GM23338 (cell line): ENCODE measurements at regions not wholly inside any gene's neighbourhood (a gene's known extent, or its start where the extent isn't known, plus 50 kb on each side); places are given as distances from the start of the nearest gene placed in this dataset.

ENCODE experiments used
- ATAC-seq: fragments of 200-7000 bp; cut with Tn5 transposase; 3 replicates; pipeline ENCODE4 v1.9.1; 2020
- DNase-seq: peaks from one replicate; pipeline ENCODE4 v3.0.0-alpha.2; 2015; ENCODE audit warnings: low spot score
- H2AFZ ChIP-seq: fragments of 200-600 bp; sonication (generic); 2 replicates; pipeline ENCODE4 v1.8.0; 2016; ENCODE audit warnings: antibody characterized with exemption, mild to moderate bottlenecking, moderate library complexity
- H3F3A ChIP-seq: fragments of 200-600 bp; sonication (generic); replicated peaks from 2 replicates; pipeline ENCODE4 v1.8.0; 2017; ENCODE audit warnings: antibody characterized with exemption, mixed run types, low read depth
- H3K27ac ChIP-seq: fragments of 200-600 bp; sonication (generic); 2 replicates; pipeline ENCODE4 v1.6.1; 2016; ENCODE audit warnings: low read depth
- H3K27me3 ChIP-seq: fragments of 200-600 bp; sonication (generic); 2 replicates; pipeline ENCODE4 v1.8.0; 2016; ENCODE audit warnings: mild to moderate bottlenecking, mixed run types, moderate library complexity; ENCODE audit not compliant: insufficient read depth
- H3K36me3 ChIP-seq: fragments of 200-600 bp; sonication (generic); 2 replicates; pipeline ENCODE4 v1.8.0; 2016; ENCODE audit warnings: mild to moderate bottlenecking; ENCODE audit not compliant: insufficient read depth
- H3K4me1 ChIP-seq: fragments of 200-600 bp; sonication (generic); 2 replicates; pipeline ENCODE4 v1.8.0; 2016; ENCODE audit warnings: mild to moderate bottlenecking, moderate library complexity; ENCODE audit not compliant: insufficient read depth
- H3K4me2 ChIP-seq: fragments of 200-600 bp; sonication (generic); 2 replicates; pipeline ENCODE4 v1.7.1; 2017; ENCODE audit warnings: mixed run types
- H3K4me3 ChIP-seq: fragments of 200-600 bp; sonication (generic); 2 replicates; pipeline ENCODE4 v1.6.1; 2016; ENCODE audit warnings: mixed run types
- H3K79me2 ChIP-seq: fragments of 200-600 bp; sonication (generic); replicated peaks from 2 replicates; pipeline ENCODE4 v1.8.0; 2017; ENCODE audit warnings: mild to moderate bottlenecking; ENCODE audit not compliant: insufficient read depth
- H3K9me2 ChIP-seq: fragments of 200-600 bp; sonication (generic); 2 replicates; pipeline ENCODE4 v1.8.0; 2017; ENCODE audit not compliant: insufficient read depth
- H4K20me1 ChIP-seq: fragments of 200-600 bp; sonication (generic); replicated peaks from 2 replicates; pipeline ENCODE4 v1.8.0; 2017; ENCODE audit warnings: mild to moderate bottlenecking; ENCODE audit not compliant: insufficient read depth
- H3K27ac Mint-ChIP-seq: 2 replicates; pipeline ENCODE4 v1.8.0; 2020; ENCODE audit warnings: inconsistent platforms, mild to moderate bottlenecking, moderate library complexity, mixed read lengths
- H3K27me3 Mint-ChIP-seq: 3 replicates; pipeline ENCODE4 v1.8.0; 2022; ENCODE audit warnings: low read depth, mild to moderate bottlenecking, moderate library complexity, mixed read lengths, inconsistent platforms; ENCODE audit not compliant: insufficient read depth, poor library complexity
- H3K36me3 Mint-ChIP-seq: 3 replicates; pipeline ENCODE4 v1.8.0; 2021; ENCODE audit warnings: low read depth, mild to moderate bottlenecking, inconsistent platforms, moderate library complexity, mixed read lengths
- H3K4me1 Mint-ChIP-seq: 3 replicates; pipeline ENCODE4 v1.8.0; 2020; ENCODE audit warnings: mild to moderate bottlenecking, inconsistent platforms, mixed read lengths
- H3K4me3 Mint-ChIP-seq: 3 replicates; pipeline ENCODE4 v1.8.0; 2021; ENCODE audit warnings: moderate library complexity, mild to moderate bottlenecking, inconsistent platforms, mixed read lengths
- H3K9me3 Mint-ChIP-seq: 3 replicates; pipeline ENCODE4 v1.8.0; 2020; ENCODE audit warnings: moderate library complexity, mild to moderate bottlenecking, inconsistent platforms, mixed read lengths
- ZNF114 ChIP-seq: fragments of 250-450 bp; sonication (Bioruptor Pico); IDR thresholded peaks from 2 replicates; pipeline ENCODE4 v1.5.0; 2020; ENCODE audit warnings: mild to moderate bottlenecking, moderate library complexity
- TF ChIP-seq, protein P1 (sequence below): IDR thresholded peaks from one replicate; pipeline ENCODE4 v1.6.1; 2018; ENCODE audit warnings: antibody characterized with exemption; ENCODE audit not compliant: unreplicated experiment
- TF ChIP-seq, protein P2 (sequence below): fragments of 250-450 bp; sonication (Bioruptor Pico); IDR thresholded peaks from 2 replicates; pipeline ENCODE4 v1.5.0; 2020; ENCODE audit warnings: mild to moderate bottlenecking, moderate library complexity
- TF ChIP-seq, protein P3 (sequence below): IDR thresholded peaks from 2 replicates; pipeline ENCODE4 v1.6.1; 2016; ENCODE audit warnings: antibody characterized with exemption
- TF ChIP-seq, protein P4 (sequence below), 2 experiments: fragments of 200-600 bp in 1 of 2; sonication (generic) in 1 of 2; conservative IDR thresholded peaks; 2 replicates each; pipeline versions ENCODE4 v1.5.1 to v1.6.1; 2016 to 2017; ENCODE audit warnings: antibody characterized with exemption in 2 of 2, low read depth in 2 of 2, mild to moderate bottlenecking in 2 of 2, moderate library complexity in 1 of 2

DNA sequence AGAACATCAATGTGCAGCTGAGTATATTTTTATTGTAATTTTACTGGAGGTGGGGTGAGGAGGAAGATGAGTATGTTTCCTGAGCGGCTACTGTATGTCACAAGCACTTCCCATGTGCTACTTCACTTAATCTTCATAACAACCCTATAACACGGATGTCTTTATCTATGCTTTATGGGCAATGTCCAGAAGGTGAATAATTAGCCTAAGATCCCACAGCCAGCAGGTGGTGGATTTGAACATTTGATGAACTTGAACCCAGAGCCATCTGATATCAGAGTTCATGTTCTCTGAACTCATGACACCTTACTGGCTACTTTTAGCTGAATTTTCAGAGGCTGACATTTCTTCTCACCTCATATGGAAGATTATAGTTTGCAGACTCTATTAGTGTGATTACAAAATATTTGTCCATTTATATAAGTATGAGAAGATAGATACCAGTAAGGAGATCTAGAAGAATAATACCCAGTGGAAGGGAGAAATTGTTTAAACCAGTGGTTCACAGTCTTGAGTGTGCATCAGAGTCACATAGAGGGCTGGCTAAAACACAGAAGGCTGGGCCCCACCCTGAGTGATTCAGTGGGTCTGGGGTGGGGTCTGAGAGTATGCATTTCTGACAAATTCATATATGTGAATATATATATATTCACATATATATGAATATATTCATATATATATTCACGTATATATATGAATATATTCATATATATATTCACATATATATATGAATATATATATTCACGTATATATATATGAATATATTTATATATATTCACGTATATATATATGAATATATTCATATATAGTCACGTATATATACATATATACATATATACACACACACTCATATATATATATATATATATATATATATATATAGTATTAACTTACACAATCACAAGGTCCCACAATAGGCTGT lies 164.4 kb upstream of the NR3C1 start (continued):
- TF ChIP-seq, protein P1, sequence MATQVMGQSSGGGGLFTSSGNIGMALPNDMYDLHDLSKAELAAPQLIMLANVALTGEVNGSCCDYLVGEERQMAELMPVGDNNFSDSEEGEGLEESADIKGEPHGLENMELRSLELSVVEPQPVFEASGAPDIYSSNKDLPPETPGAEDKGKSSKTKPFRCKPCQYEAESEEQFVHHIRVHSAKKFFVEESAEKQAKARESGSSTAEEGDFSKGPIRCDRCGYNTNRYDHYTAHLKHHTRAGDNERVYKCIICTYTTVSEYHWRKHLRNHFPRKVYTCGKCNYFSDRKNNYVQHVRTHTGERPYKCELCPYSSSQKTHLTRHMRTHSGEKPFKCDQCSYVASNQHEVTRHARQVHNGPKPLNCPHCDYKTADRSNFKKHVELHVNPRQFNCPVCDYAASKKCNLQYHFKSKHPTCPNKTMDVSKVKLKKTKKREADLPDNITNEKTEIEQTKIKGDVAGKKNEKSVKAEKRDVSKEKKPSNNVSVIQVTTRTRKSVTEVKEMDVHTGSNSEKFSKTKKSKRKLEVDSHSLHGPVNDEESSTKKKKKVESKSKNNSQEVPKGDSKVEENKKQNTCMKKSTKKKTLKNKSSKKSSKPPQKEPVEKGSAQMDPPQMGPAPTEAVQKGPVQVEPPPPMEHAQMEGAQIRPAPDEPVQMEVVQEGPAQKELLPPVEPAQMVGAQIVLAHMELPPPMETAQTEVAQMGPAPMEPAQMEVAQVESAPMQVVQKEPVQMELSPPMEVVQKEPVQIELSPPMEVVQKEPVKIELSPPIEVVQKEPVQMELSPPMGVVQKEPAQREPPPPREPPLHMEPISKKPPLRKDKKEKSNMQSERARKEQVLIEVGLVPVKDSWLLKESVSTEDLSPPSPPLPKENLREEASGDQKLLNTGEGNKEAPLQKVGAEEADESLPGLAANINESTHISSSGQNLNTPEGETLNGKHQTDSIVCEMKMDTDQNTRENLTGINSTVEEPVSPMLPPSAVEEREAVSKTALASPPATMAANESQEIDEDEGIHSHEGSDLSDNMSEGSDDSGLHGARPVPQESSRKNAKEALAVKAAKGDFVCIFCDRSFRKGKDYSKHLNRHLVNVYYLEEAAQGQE: no peak
- TF ChIP-seq, protein P2, sequence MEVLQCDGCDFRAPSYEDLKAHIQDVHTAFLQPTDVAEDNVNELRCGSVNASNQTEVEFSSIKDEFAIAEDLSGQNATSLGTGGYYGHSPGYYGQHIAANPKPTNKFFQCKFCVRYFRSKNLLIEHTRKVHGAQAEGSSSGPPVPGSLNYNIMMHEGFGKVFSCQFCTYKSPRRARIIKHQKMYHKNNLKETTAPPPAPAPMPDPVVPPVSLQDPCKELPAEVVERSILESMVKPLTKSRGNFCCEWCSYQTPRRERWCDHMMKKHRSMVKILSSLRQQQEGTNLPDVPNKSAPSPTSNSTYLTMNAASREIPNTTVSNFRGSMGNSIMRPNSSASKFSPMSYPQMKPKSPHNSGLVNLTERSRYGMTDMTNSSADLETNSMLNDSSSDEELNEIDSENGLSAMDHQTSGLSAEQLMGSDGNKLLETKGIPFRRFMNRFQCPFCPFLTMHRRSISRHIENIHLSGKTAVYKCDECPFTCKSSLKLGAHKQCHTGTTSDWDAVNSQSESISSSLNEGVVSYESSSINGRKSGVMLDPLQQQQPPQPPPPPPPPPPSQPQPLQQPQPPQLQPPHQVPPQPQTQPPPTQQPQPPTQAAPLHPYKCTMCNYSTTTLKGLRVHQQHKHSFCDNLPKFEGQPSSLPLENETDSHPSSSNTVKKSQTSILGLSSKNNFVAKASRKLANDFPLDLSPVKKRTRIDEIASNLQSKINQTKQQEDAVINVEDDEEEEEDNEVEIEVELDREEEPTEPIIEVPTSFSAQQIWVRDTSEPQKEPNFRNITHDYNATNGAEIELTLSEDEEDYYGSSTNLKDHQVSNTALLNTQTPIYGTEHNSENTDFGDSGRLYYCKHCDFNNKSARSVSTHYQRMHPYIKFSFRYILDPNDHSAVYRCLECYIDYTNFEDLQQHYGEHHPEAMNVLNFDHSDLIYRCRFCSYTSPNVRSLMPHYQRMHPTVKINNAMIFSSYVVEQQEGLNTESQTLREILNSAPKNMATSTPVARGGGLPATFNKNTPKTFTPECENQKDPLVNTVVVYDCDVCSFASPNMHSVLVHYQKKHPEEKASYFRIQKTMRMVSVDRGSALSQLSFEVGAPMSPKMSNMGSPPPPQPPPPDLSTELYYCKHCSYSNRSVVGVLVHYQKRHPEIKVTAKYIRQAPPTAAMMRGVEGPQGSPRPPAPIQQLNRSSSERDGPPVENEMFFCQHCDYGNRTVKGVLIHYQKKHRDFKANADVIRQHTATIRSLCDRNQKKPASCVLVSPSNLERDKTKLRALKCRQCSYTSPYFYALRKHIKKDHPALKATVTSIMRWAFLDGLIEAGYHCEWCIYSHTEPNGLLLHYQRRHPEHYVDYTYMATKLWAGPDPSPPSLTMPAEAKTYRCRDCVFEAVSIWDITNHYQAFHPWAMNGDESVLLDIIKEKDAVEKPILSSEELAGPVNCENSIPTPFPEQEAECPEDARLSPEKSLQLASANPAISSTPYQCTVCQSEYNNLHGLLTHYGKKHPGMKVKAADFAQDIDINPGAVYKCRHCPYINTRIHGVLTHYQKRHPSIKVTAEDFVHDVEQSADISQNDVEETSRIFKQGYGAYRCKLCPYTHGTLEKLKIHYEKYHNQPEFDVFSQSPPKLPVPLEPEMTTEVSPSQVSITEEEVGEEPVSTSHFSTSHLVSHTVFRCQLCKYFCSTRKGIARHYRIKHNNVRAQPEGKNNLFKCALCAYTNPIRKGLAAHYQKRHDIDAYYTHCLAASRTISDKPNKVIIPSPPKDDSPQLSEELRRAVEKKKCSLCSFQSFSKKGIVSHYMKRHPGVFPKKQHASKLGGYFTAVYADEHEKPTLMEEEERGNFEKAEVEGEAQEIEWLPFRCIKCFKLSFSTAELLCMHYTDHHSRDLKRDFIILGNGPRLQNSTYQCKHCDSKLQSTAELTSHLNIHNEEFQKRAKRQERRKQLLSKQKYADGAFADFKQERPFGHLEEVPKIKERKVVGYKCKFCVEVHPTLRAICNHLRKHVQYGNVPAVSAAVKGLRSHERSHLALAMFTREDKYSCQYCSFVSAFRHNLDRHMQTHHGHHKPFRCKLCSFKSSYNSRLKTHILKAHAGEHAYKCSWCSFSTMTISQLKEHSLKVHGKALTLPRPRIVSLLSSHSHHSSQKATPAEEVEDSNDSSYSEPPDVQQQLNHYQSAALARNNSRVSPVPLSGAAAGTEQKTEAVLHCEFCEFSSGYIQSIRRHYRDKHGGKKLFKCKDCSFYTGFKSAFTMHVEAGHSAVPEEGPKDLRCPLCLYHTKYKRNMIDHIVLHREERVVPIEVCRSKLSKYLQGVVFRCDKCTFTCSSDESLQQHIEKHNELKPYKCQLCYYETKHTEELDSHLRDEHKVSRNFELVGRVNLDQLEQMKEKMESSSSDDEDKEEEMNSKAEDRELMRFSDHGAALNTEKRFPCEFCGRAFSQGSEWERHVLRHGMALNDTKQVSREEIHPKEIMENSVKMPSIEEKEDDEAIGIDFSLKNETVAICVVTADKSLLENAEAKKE (CRISPR knock-in tag): no peak
- TF ChIP-seq ZNF114 (CRISPR knock-in tag): no peak

DNA sequence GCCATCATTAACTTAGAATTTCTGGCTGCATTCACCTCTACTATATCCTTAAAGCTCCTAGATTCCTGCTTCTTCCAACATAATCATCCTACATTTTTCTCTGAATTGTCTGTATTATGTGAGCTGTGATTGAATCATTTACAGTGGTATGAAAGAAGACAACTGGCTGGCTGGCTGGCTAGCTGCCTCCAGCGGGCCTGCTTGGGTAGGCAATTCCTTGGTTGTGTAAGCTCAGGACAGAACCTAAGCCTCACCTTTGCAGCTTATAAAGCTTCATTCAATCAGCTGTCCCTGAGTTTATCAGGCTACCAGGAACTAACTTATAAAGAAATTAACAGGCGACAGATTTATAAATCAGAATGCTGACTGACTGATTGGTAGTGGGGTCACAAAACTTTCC lies 162.7 kb upstream of the NR3C1 start:
- H3K27me3 Mint-ChIP-seq: peaks cover 4% of the 10 kb centered on the region
- Histone ChIP-seq H3K36me3 (no peaks in the 10 kb centered on the region), H3K4me1 (no peaks in the 10 kb centered on the region), H3F3A (no peaks in the 10 kb centered on the region), H3K9me2 (no peaks in the 10 kb centered on the region), H3K27me3 (no peaks in the 10 kb centered on the region), H3K4me3 (no peak overlapping the region), H3K4me2 (no peak overlapping the region), H3K27ac (no peak overlapping the region), H4K20me1 (no peaks in the 10 kb centered on the region), H2AFZ (no peak overlapping the region), H3K79me2 (no peaks in the 10 kb centered on the region)
- no peak for DNase-seq
- TF ChIP-seq, protein P3, sequence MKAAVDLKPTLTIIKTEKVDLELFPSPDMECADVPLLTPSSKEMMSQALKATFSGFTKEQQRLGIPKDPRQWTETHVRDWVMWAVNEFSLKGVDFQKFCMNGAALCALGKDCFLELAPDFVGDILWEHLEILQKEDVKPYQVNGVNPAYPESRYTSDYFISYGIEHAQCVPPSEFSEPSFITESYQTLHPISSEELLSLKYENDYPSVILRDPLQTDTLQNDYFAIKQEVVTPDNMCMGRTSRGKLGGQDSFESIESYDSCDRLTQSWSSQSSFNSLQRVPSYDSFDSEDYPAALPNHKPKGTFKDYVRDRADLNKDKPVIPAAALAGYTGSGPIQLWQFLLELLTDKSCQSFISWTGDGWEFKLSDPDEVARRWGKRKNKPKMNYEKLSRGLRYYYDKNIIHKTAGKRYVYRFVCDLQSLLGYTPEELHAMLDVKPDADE: no peak
- TF ChIP-seq, protein P4, sequence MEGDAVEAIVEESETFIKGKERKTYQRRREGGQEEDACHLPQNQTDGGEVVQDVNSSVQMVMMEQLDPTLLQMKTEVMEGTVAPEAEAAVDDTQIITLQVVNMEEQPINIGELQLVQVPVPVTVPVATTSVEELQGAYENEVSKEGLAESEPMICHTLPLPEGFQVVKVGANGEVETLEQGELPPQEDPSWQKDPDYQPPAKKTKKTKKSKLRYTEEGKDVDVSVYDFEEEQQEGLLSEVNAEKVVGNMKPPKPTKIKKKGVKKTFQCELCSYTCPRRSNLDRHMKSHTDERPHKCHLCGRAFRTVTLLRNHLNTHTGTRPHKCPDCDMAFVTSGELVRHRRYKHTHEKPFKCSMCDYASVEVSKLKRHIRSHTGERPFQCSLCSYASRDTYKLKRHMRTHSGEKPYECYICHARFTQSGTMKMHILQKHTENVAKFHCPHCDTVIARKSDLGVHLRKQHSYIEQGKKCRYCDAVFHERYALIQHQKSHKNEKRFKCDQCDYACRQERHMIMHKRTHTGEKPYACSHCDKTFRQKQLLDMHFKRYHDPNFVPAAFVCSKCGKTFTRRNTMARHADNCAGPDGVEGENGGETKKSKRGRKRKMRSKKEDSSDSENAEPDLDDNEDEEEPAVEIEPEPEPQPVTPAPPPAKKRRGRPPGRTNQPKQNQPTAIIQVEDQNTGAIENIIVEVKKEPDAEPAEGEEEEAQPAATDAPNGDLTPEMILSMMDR (conservative IDR thresholded peaks at IDR 0.05; ENCODE audit: low read depth in 2 of 2): no peak
- H3K4me1 Mint-ChIP-seq: peaks cover 3% of the 10 kb centered on the region; the same call in 1 of the 3 replicates
- H3K36me3 Mint-ChIP-seq: no peaks in the 10 kb centered on the region
- no peak overlapping the region for H3K4me3 Mint-ChIP-seq
- ATAC-seq: no peak
- H3K27ac Mint-ChIP-seq: no peak overlapping the region
- no peaks in the 10 kb centered on the region for H3K9me3 Mint-ChIP-seq
